Neural cell (in vitro differentiated cells): ENCODE measurements at regions not wholly inside any gene's neighbourhood (a gene's known extent, or its start where the extent isn't known, plus 50 kb on each side); places are given as distances from the start of the nearest gene placed in this dataset.

Experiments used
- H2AFZ ChIP-seq: fragments of 200-600, 300-800 bp; sonication (generic), shearing (Covaris generic); 2 replicates; pipeline ENCODE4 v1.6.0; 2014; ENCODE audit warnings: low read depth, mild to moderate bottlenecking, antibody characterized with exemption, low read length, moderate library complexity
- H3F3A ChIP-seq: fragments of 200-600 bp; shearing (Covaris generic); 2 replicates; pipeline ENCODE4 v1.6.1; 2016; ENCODE audit warnings: mild to moderate bottlenecking, moderate library complexity, mixed read lengths, antibody characterized with exemption, low read length; ENCODE audit not compliant: insufficient read depth, poor library complexity, severe bottlenecking
- H3K27ac ChIP-seq: fragments of 200-600, 300-800 bp; sonication (generic), shearing (Covaris generic); 2 replicates; pipeline ENCODE4 v1.5.1; 2014; ENCODE audit warnings: mild to moderate bottlenecking, low read length, moderate library complexity
- H3K27me3 ChIP-seq: fragments of 300-800, 200-600 bp; sonication (generic), shearing (Covaris generic); 2 replicates; pipeline ENCODE4 v1.6.0; 2014; ENCODE audit warnings: mild to moderate bottlenecking, low read depth, low read length, moderate library complexity; ENCODE audit not compliant: insufficient read depth
- H3K36me3 ChIP-seq: fragments of 300-800, 200-600 bp; sonication (generic), shearing (Covaris generic); 2 replicates; pipeline ENCODE4 v1.5.1; 2014; ENCODE audit warnings: mild to moderate bottlenecking, antibody characterized with exemption, low read length, moderate library complexity; ENCODE audit not compliant: insufficient read depth
- H3K4me2 ChIP-seq: fragments of 300-800, 200-600 bp; sonication (generic), shearing (Covaris generic); 2 replicates; pipeline ENCODE4 v1.6.0; 2014; ENCODE audit warnings: mild to moderate bottlenecking, low read length
- H3K4me3 ChIP-seq: fragments of 300-800, 200-600 bp; sonication (generic), shearing (Covaris generic); 2 replicates; pipeline ENCODE4 v1.5.1; 2014; ENCODE audit warnings: mild to moderate bottlenecking, low read length, moderate library complexity
- H3K79me2 ChIP-seq: fragments of 200-600 bp; shearing (Covaris generic); replicated peaks from 2 replicates; pipeline ENCODE4 v1.6.0; 2014; ENCODE audit warnings: mild to moderate bottlenecking, low read length, moderate library complexity; ENCODE audit not compliant: insufficient read depth
- H3K9ac ChIP-seq: fragments of 300-800, 200-600 bp; sonication (generic), shearing (Covaris generic); 2 replicates; pipeline ENCODE4 v1.6.1; 2016; ENCODE audit warnings: mild to moderate bottlenecking, low read length, mixed read lengths
- H3K9me2 ChIP-seq: fragments of 200-600 bp; shearing (Covaris generic); 2 replicates; pipeline ENCODE4 v1.6.1; 2016; ENCODE audit warnings: mild to moderate bottlenecking, low read length, mixed read lengths; ENCODE audit not compliant: insufficient read depth
- H3K9me3 ChIP-seq: fragments of 200-600, 300-800 bp; sonication (generic), shearing (Covaris generic); 2 replicates; pipeline ENCODE4 v1.6.1; 2016; ENCODE audit warnings: mild to moderate bottlenecking, mixed run types, low read length, moderate library complexity, mixed read lengths
- H4K20me1 ChIP-seq: fragments of 200-600 bp; shearing (Covaris generic); 2 replicates; pipeline ENCODE4 v1.6.1; 2016; ENCODE audit warnings: mild to moderate bottlenecking, mixed run types; ENCODE audit not compliant: insufficient read depth
- CTCF ChIP-seq: fragments of 450-650 bp; IDR thresholded peaks from 2 replicates; pipeline ENCODE4 v1.5.1; 2014; ENCODE audit warnings: antibody characterized with exemption, mild to moderate bottlenecking, moderate library complexity; ENCODE audit not compliant: poor library complexity, severe bottlenecking
- EP300 ChIP-seq: fragments of 450-650 bp; conservative IDR thresholded peaks from 2 replicates; pipeline ENCODE4 v1.6.1; 2014; ENCODE audit warnings: antibody characterized with exemption, mild to moderate bottlenecking, moderate library complexity; ENCODE audit not compliant: poor library complexity, severe bottlenecking
- EZH2 ChIP-seq: fragments of 200-600, 300-800 bp; shearing (Covaris generic), sonication (generic); IDR thresholded peaks from 2 replicates; pipeline ENCODE4 v1.6.1; 2014; ENCODE audit warnings: antibody characterized with exemption, low read length, borderline replicate concordance, mild to moderate bottlenecking; ENCODE audit not compliant: insufficient read depth, poor library complexity, severe bottlenecking
- MXI1 ChIP-seq: fragments of 450-650 bp; conservative IDR thresholded peaks from 2 replicates; pipeline ENCODE4 v1.6.1; 2014; ENCODE audit warnings: antibody characterized with exemption, mild to moderate bottlenecking; ENCODE audit not compliant: poor library complexity, severe bottlenecking
- POLR2AphosphoS5 ChIP-seq: IDR thresholded peaks from 2 replicates; pipeline ENCODE4 v1.6.1; 2012
- RAD21 ChIP-seq: fragments of 450-650 bp; conservative IDR thresholded peaks from 2 replicates; pipeline ENCODE4 v1.6.1; 2014; ENCODE audit warnings: antibody characterized with exemption, mild to moderate bottlenecking, moderate library complexity
- REST ChIP-seq: IDR thresholded peaks from 2 replicates; pipeline ENCODE4 v1.6.1; 2012; ENCODE audit warnings: borderline replicate concordance
- SMC3 ChIP-seq: fragments of 450-650 bp; conservative IDR thresholded peaks from 2 replicates; pipeline ENCODE4 v1.6.1; 2014; ENCODE audit warnings: antibody characterized with exemption, mild to moderate bottlenecking, moderate library complexity; ENCODE audit not compliant: poor library complexity
- TAF1 ChIP-seq: IDR thresholded peaks from 2 replicates; pipeline ENCODE4 v1.6.1; 2012; ENCODE audit warnings: low read depth

- Histone ChIP-seq H3K79me2 (no peaks in the 10 kb centered on the region), H3F3A (no peaks in the 10 kb centered on the region), H3K9me3 (peaks cover 4% of the 10 kb centered on the region), H2AFZ (no peak overlapping the region), H3K9ac (no peak overlapping the region), H3K27me3 (no peaks in the 10 kb centered on the region), H3K36me3 (no peaks in the 10 kb centered on the region), H3K27ac (no peak overlapping the region), H3K9me2 (no peaks in the 10 kb centered on the region), H4K20me1 (no peaks in the 10 kb centered on the region), H3K4me2 (no peak overlapping the region), H3K4me3 (no peak overlapping the region)
- TF ChIP-seq REST (no peak), TAF1 (no peak), POLR2AphosphoS5 (no peak), RAD21 (no peak), EZH2 (no peak), SMC3 (no peak), MXI1 (no peak), EP300 (no peak), CTCF (no peak)
Measured at GRCh38 chr11:131044851-131045250, 128.6 kb upstream of the SNX19 start.

- Histone ChIP-seq H3K9me3 (peaks cover 4% of the 10 kb centered on the region), H3K4me3 (no peak overlapping the region), H4K20me1 (no peaks in the 10 kb centered on the region), H3K9ac (no peak overlapping the region), H3K27ac (no peak overlapping the region), H2AFZ (no peak overlapping the region), H3K27me3 (no peaks in the 10 kb centered on the region), H3K9me2 (no peaks in the 10 kb centered on the region), H3K79me2 (no peaks in the 10 kb centered on the region), H3F3A (no peaks in the 10 kb centered on the region), H3K4me2 (no peak overlapping the region), H3K36me3 (no peaks in the 10 kb centered on the region)
- TF ChIP-seq EZH2 (no peak), CTCF (no peak), POLR2AphosphoS5 (no peak), REST (no peak), SMC3 (no peak), EP300 (no peak), MXI1 (no peak), RAD21 (no peak)
Measured at GRCh38 chr11:131052367-131052766, 136.1 kb upstream of the SNX19 start.
